HEK293 (cell line): ENCODE measurements at regions not wholly inside any gene's neighbourhood (a gene's known extent, or its start where the extent isn't known, plus 50 kb on each side); places are given as distances from the start of the nearest gene placed in this dataset.

Experiments used
- CTCF ChIA-PET: fragments of 350-600 bp; formaldehyde crosslinking; extraction: SDS; loops from one replicate; lab custom pipeline; 2021; ENCODE audit warnings: antibody characterized with exemption; lab: Yijun Ruan, JAX
- POLR2A ChIA-PET: fragments of 300-600 bp; formaldehyde crosslinking; extraction: SDS; loops from one replicate; lab custom pipeline; 2020; ENCODE audit warnings: antibody characterized with exemption, inconsistent platforms; lab: Yijun Ruan, JAX
- H3K27ac ChIP-seq: fragments of 200-500 bp; sonication (Bioruptor generic); 2 replicates; pipeline ENCODE4 v1.5.1; 2014; ENCODE audit warnings: low read depth, low read length, control low read depth, inconsistent platforms; ENCODE audit errors: extremely low read depth
- H3K36me3 ChIP-seq, 2 experiments: fragments of 200-500 bp in 1 of 2; sonication (Bioruptor generic) in 1 of 2; 1 replicate in 1 of 2; 2 replicates in 1 of 2; pipeline ENCODE4 v1.5.1; 2014 to 2017; ENCODE audit warnings: inconsistent platforms in 2 of 2, low read length in 2 of 2; ENCODE audit not compliant: control insufficient read depth in 2 of 2, insufficient read depth in 1 of 2
- H3K4me1 ChIP-seq: fragments of 200-500 bp; sonication (Bioruptor generic); 2 replicates; pipeline ENCODE4 v1.5.1; 2014; ENCODE audit warnings: mild to moderate bottlenecking, low read length, inconsistent platforms; ENCODE audit not compliant: control insufficient read depth, insufficient read depth
- H3K4me3 ChIP-seq: 2 replicates; pipeline ENCODE4 v1.5.1; 2011; ENCODE audit warnings: low read depth, mild to moderate bottlenecking, control low read depth, low read length, moderate library complexity
- H3K9me3 ChIP-seq: fragments of 200-500 bp; sonication (Bioruptor generic); 2 replicates; pipeline ENCODE4 v1.5.1; 2014; ENCODE audit warnings: low read depth, low read length, inconsistent platforms; ENCODE audit not compliant: control insufficient read depth, insufficient read depth
- KLF17 ChIP-seq: fragments of 450-650 bp; formaldehyde crosslinking; IDR thresholded peaks from 2 replicates; pipeline ENCODE4 v1.5.1; 2016; ENCODE audit warnings: missing biosample characterization, missing genetic modification characterization
- REST ChIP-seq: fragments of 450-650 bp; formaldehyde crosslinking; IDR thresholded peaks from 2 replicates; pipeline ENCODE4 v1.5.1; 2016; ENCODE audit warnings: missing biosample characterization, missing genetic modification characterization
- YY1 ChIP-seq: fragments of 450-650 bp; formaldehyde crosslinking; IDR thresholded peaks from 2 replicates; pipeline ENCODE4 v1.5.1; 2018; ENCODE audit warnings: missing biosample characterization, missing genetic modification characterization
- ZFP37 ChIP-seq: fragments of 450-650 bp; formaldehyde crosslinking; IDR thresholded peaks from 2 replicates; pipeline ENCODE4 v1.5.1; 2016; ENCODE audit warnings: missing biosample characterization, missing genetic modification characterization
- ZNF121 ChIP-seq: fragments of 450-650 bp; formaldehyde crosslinking; IDR thresholded peaks from 2 replicates; pipeline ENCODE4 v1.5.1; 2016; ENCODE audit warnings: missing biosample characterization, missing genetic modification characterization
- ZNF146 ChIP-seq: fragments of 450-650 bp; formaldehyde crosslinking; IDR thresholded peaks from 2 replicates; pipeline ENCODE4 v1.5.1; 2016; ENCODE audit warnings: missing biosample characterization, missing genetic modification characterization
- ZNF280D ChIP-seq: fragments of 450-650 bp; formaldehyde crosslinking; IDR thresholded peaks from 2 replicates; pipeline ENCODE4 v1.5.1; 2016; ENCODE audit warnings: missing biosample characterization, missing genetic modification characterization
- ZNF292 ChIP-seq: fragments of 450-650 bp; formaldehyde crosslinking; IDR thresholded peaks from 2 replicates; pipeline ENCODE4 v1.5.1; 2016; ENCODE audit warnings: low read depth, missing biosample characterization, missing genetic modification characterization, borderline replicate concordance
- ZNF311 ChIP-seq: fragments of 450-650 bp; formaldehyde crosslinking; IDR thresholded peaks from 2 replicates; pipeline ENCODE4 v1.5.1; 2017; ENCODE audit warnings: missing biosample characterization, missing genetic modification characterization, borderline replicate concordance
- ZNF37A ChIP-seq: fragments of 450-650 bp; IDR thresholded peaks from 2 replicates; pipeline ENCODE4 v1.5.1; 2018; ENCODE audit warnings: missing biosample characterization, missing genetic modification characterization
- ZNF433 ChIP-seq: fragments of 450-650 bp; formaldehyde crosslinking; IDR thresholded peaks from 2 replicates; pipeline ENCODE4 v1.5.1; 2016; ENCODE audit warnings: missing biosample characterization, missing genetic modification characterization, low read depth
- ZNF544 ChIP-seq: fragments of 450-650 bp; formaldehyde crosslinking; IDR thresholded peaks from 2 replicates; pipeline ENCODE4 v1.5.0; 2017; ENCODE audit warnings: missing biosample characterization, missing genetic modification characterization
- ZNF555 ChIP-seq: fragments of 450-650 bp; formaldehyde crosslinking; conservative IDR thresholded peaks from 2 replicates; pipeline ENCODE4 v1.5.1; 2017; ENCODE audit warnings: missing biosample characterization, mild to moderate bottlenecking, missing genetic modification characterization, inconsistent platforms
- ZNF621 ChIP-seq: fragments of 450-650 bp; formaldehyde crosslinking; IDR thresholded peaks from 2 replicates; pipeline ENCODE4 v1.5.1; 2017; ENCODE audit warnings: missing biosample characterization, missing genetic modification characterization
- ZNF791 ChIP-seq: fragments of 450-650 bp; formaldehyde crosslinking; IDR thresholded peaks from 2 replicates; pipeline ENCODE4 v1.5.1; 2016; ENCODE audit warnings: missing biosample characterization, missing genetic modification characterization
- ZSCAN4 ChIP-seq: fragments of 450-650 bp; formaldehyde crosslinking; IDR thresholded peaks from 2 replicates; pipeline ENCODE4 v1.5.1; 2017; ENCODE audit warnings: missing biosample characterization, missing genetic modification characterization

- H3K9me3 ChIP-seq, result no peaks in the 10 kb centered on the region
- ChIA-PET CTCF (interaction anchor here (0.6 kb wide), 1 partner anchor 385 kb away, joined by 3 read pairs; no protein-coding TSS in a partner anchor), POLR2A (no interaction called here)
- H3K4me3 ChIP-seq, result no peak overlapping the region
- no peak overlapping the region for H3K27ac ChIP-seq
- no peak for TF ChIP-seq ZNF544
- TF ChIP-seq ZNF621 (tag by site-specific recombination), result no peak
- TF ChIP-seq YY1 (tag by site-specific recombination), result no peak
- no peak for TF ChIP-seq ZNF280D (tag by site-specific recombination)
- TF ChIP-seq ZNF791 (tag by site-specific recombination), result no peak
- TF ChIP-seq ZNF433, result no peak
- TF ChIP-seq ZNF146, result no peak
- TF ChIP-seq ZFP37 (tag by site-specific recombination), result no peak
- TF ChIP-seq ZNF555 (tag by site-specific recombination), result no peak
- no peak for TF ChIP-seq ZNF37A (tag by site-specific recombination)
- no peaks in the 10 kb centered on the region for H3K36me3 ChIP-seq
- no peaks in the 10 kb centered on the region for H3K4me1 ChIP-seq
Observed at GRCh38 chr13:77388944-77389624, 62.2 kb upstream of the MYCBP2 start.

GRCh38 chr13:77387607-77388200, 60.8 kb upstream of the MYCBP2 start:
- H3K9me3 ChIP-seq, result no peaks in the 10 kb centered on the region
- no peaks in the 10 kb centered on the region for H3K4me1 ChIP-seq
- TF ChIP-seq ZNF121 (tag by site-specific recombination) (no peak), KLF17 (tag by site-specific recombination) (no peak)
- no peak overlapping the region for H3K4me3 ChIP-seq
- no peak overlapping the region for H3K27ac ChIP-seq
- H3K36me3 ChIP-seq, result no peaks in the 10 kb centered on the region
- POLR2A ChIA-PET, result no interaction called here
- CTCF ChIA-PET, result interaction anchor here (0.7 kb wide), 1 partner anchor 363 kb away, joined by 3 read pairs; no protein-coding TSS in a partner anchor

- POLR2A ChIA-PET, result no interaction called here
- Histone ChIP-seq H3K9me3 (no peaks in the 10 kb centered on the region), H3K4me3 (no peak overlapping the region), H3K27ac (no peak overlapping the region), H3K4me1 (no peaks in the 10 kb centered on the region), H3K36me3 (no peaks in the 10 kb centered on the region)
- CTCF ChIA-PET, result no interaction called here
- TF ChIP-seq REST (tag by site-specific recombination), result no peak
- no peak for TF ChIP-seq ZNF121 (tag by site-specific recombination)
- TF ChIP-seq ZSCAN4, result no peak
- no peak for TF ChIP-seq ZNF280D (tag by site-specific recombination)
- TF ChIP-seq ZNF292 (tag by site-specific recombination), result no peak
- TF ChIP-seq ZNF311 (tag by site-specific recombination), result no peak
Observed at GRCh38 chr13:77386880-77387606, 60.1 kb upstream of the MYCBP2 start.
